SH-SY5Y (cell line): ENCODE measurements at regions not wholly inside any gene's neighbourhood (a gene's known extent, or its start where the extent isn't known, plus 50 kb on each side); places are given as distances from the start of the nearest gene placed in this dataset.

Source experiments
- GATA2 ChIP-seq: IDR thresholded peaks from 2 replicates; pipeline ENCODE4 v1.6.1; 2011; ENCODE audit warnings: mild to moderate bottlenecking, low read depth, low read length
- GATA3 ChIP-seq: IDR thresholded peaks from 2 replicates; pipeline ENCODE4 v1.6.1; 2011; ENCODE audit warnings: low read depth, mild to moderate bottlenecking, low read length, moderate library complexity

GRCh38 chr16:85510041-85510659 is 103.0 kb upstream of the GSE1 start:
- TF ChIP-seq GATA3, result no peak
- no peak for TF ChIP-seq GATA2
